H9 (cell line): ENCODE measurements at regions not wholly inside any gene's neighbourhood (a gene's known extent, or its start where the extent isn't known, plus 50 kb on each side); places are given as distances from the start of the nearest gene placed in this dataset.

ENCODE experiments used
- DNase-seq: peaks from one replicate; pipeline ENCODE4 v3.0.0-alpha.2; 2017
- H2AFZ ChIP-seq: one replicate; pipeline ENCODE4 v1.6.1; 2013; ENCODE audit warnings: mild to moderate bottlenecking, low read length, control low read depth, moderate library complexity
- H2AK5ac ChIP-seq: 2 replicates; pipeline ENCODE4 v1.6.1; 2013; ENCODE audit warnings: low read length, control low read depth, mixed read lengths; ENCODE audit not compliant: insufficient read length
- H2BK120ac ChIP-seq: one replicate; pipeline ENCODE4 v1.6.1; 2013; ENCODE audit warnings: low read depth, mild to moderate bottlenecking, low read length, control low read depth, inconsistent platforms; ENCODE audit not compliant: poor library complexity, severe bottlenecking
- H2BK12ac ChIP-seq: 2 replicates; pipeline ENCODE4 v1.6.1; 2013; ENCODE audit warnings: low read length, control low read depth, mixed read lengths, low read depth; ENCODE audit not compliant: insufficient read length
- H2BK15ac ChIP-seq: 2 replicates; pipeline ENCODE4 v1.6.1; 2013; ENCODE audit warnings: low read depth, low read length, control low read depth
- H2BK20ac ChIP-seq: one replicate; pipeline ENCODE4 v1.6.1; 2013; ENCODE audit warnings: low read depth, mild to moderate bottlenecking, low read length, control low read depth, inconsistent platforms; ENCODE audit not compliant: poor library complexity, severe bottlenecking
- H2BK5ac ChIP-seq: 2 replicates; pipeline ENCODE4 v1.6.1; 2013; ENCODE audit warnings: low read length, control low read depth, mixed read lengths; ENCODE audit not compliant: insufficient read length
- H3K14ac ChIP-seq: 2 replicates; pipeline ENCODE4 v1.6.1; 2013; ENCODE audit warnings: low read length, control low read depth; ENCODE audit not compliant: insufficient read depth
- H3K18ac ChIP-seq: 2 replicates; pipeline ENCODE4 v1.6.1; 2013; ENCODE audit warnings: low read depth, mild to moderate bottlenecking, mixed read lengths, low read length, control low read depth; ENCODE audit not compliant: insufficient read length
- H3K23ac ChIP-seq: 2 replicates; pipeline ENCODE4 v1.6.1; 2013; ENCODE audit warnings: low read length, control low read depth, mixed read lengths, low read depth; ENCODE audit not compliant: insufficient read length
- H3K23me2 ChIP-seq: 2 replicates; pipeline ENCODE4 v1.6.1; 2013; ENCODE audit warnings: low read depth, mild to moderate bottlenecking, mixed read lengths, low read length, control low read depth; ENCODE audit not compliant: insufficient read length, poor library complexity, severe bottlenecking
- H3K27ac ChIP-seq: 2 replicates; pipeline ENCODE4 v1.5.1; 2013; ENCODE audit warnings: low read length, control low read depth, mixed read lengths, low read depth; ENCODE audit not compliant: insufficient read length
- H3K27me3 ChIP-seq: 2 replicates; pipeline ENCODE4 v1.6.1; 2013; ENCODE audit warnings: low read length, control low read depth, inconsistent platforms; ENCODE audit not compliant: insufficient read depth
- H3K4ac ChIP-seq: 2 replicates; pipeline ENCODE4 v1.6.1; 2013; ENCODE audit warnings: low read depth, mild to moderate bottlenecking, control low read depth, inconsistent platforms, low read length, moderate library complexity
- H3K4me1 ChIP-seq: 2 replicates; pipeline ENCODE4 v1.6.1; 2013; ENCODE audit warnings: low read length, control low read depth, inconsistent platforms; ENCODE audit not compliant: insufficient read depth
- H3K4me2 ChIP-seq: 2 replicates; pipeline ENCODE4 v1.6.1; 2013; ENCODE audit warnings: low read length, control low read depth, mixed read lengths; ENCODE audit not compliant: insufficient read length, insufficient read depth
- H3K56ac ChIP-seq: 2 replicates; pipeline ENCODE4 v1.6.1; 2013; ENCODE audit warnings: low read depth, mild to moderate bottlenecking, mixed read lengths, low read length, control low read depth; ENCODE audit not compliant: insufficient read length
- H3K79me1 ChIP-seq: 2 replicates; pipeline ENCODE4 v1.6.1; 2013; ENCODE audit warnings: low read depth, mild to moderate bottlenecking, moderate library complexity, low read length, control low read depth, inconsistent platforms; ENCODE audit not compliant: insufficient read depth, poor library complexity, severe bottlenecking
- H3K79me2 ChIP-seq: 2 replicates; pipeline ENCODE4 v1.6.1; 2013; ENCODE audit warnings: low read length, control low read depth, inconsistent platforms; ENCODE audit not compliant: insufficient read depth
- H3K9ac ChIP-seq: 2 replicates; pipeline ENCODE4 v1.6.1; 2013; ENCODE audit warnings: low read length, control low read depth, mixed read lengths; ENCODE audit not compliant: insufficient read length; ENCODE audit errors: extremely low read depth
- H3K9me3 ChIP-seq: one replicate; pipeline ENCODE4 v1.6.1; 2013; ENCODE audit warnings: low read depth, low read length, inconsistent platforms; ENCODE audit not compliant: control insufficient read depth
- H3T11ph ChIP-seq: one replicate; pipeline ENCODE4 v1.6.1; 2013; ENCODE audit warnings: mild to moderate bottlenecking, low read length, control low read depth, inconsistent platforms
- H4K20me1 ChIP-seq: one replicate; pipeline ENCODE4 v1.6.1; 2013; ENCODE audit not compliant: control insufficient read depth, insufficient read length, insufficient read depth
- H4K5ac ChIP-seq: 2 replicates; pipeline ENCODE4 v1.6.1; 2013; ENCODE audit warnings: low read depth, mild to moderate bottlenecking, mixed read lengths, low read length, control low read depth; ENCODE audit not compliant: insufficient read length
- H4K8ac ChIP-seq: replicated peaks from 2 replicates; pipeline ENCODE4 v1.6.1; 2013; ENCODE audit warnings: low read length, control low read depth, mixed read lengths, low read depth; ENCODE audit not compliant: insufficient read length
- H4K91ac ChIP-seq: 2 replicates; pipeline ENCODE4 v1.6.1; 2013; ENCODE audit warnings: low read depth, mild to moderate bottlenecking, moderate library complexity, mixed read lengths, low read length, control low read depth; ENCODE audit not compliant: insufficient read length
- H3K27ac Mint-ChIP-seq, 3 experiments: 2 replicates in 2 of 3; 3 replicates in 1 of 3; pipeline ENCODE4 v1.8.0; 2020 to 2021; ENCODE audit warnings: mixed read lengths in 3 of 3, mild to moderate bottlenecking in 1 of 3, moderate library complexity in 1 of 3
- H3K27me3 Mint-ChIP-seq: 2 replicates; pipeline ENCODE4 v1.8.0; 2021; ENCODE audit warnings: low read depth, mild to moderate bottlenecking, moderate library complexity, mixed read lengths
- H3K36me3 Mint-ChIP-seq, 3 experiments: 2 replicates in 2 of 3; 3 replicates in 1 of 3; pipeline ENCODE4 v1.8.0; 2020 to 2021; ENCODE audit warnings: low read depth in 3 of 3, mixed read lengths in 3 of 3; ENCODE audit not compliant: insufficient read depth in 1 of 3
- H3K4me1 Mint-ChIP-seq, 2 experiments: 2 replicates each; pipeline ENCODE4 v1.8.0; 2020; ENCODE audit warnings: mixed read lengths in 2 of 2
- H3K4me3 Mint-ChIP-seq, 2 experiments: 2 replicates in 1 of 2; 3 replicates in 1 of 2; pipeline ENCODE4 v1.8.0; 2020 to 2021; ENCODE audit warnings: mild to moderate bottlenecking in 2 of 2, mixed read lengths in 2 of 2, moderate library complexity in 1 of 2
- H3K9me3 Mint-ChIP-seq, 2 experiments: 2 replicates in 1 of 2; 3 replicates in 1 of 2; pipeline ENCODE4 v1.8.0; 2020; ENCODE audit warnings: mild to moderate bottlenecking in 2 of 2, mixed read lengths in 2 of 2, moderate library complexity in 1 of 2
- WGBS: extraction: QIAGEN DNeasy Blood & Tissue Kit; methylation state at CpG from one replicate; pipeline ENCODE4 v1.1.7; 2013; ENCODE audit warnings: missing lambda C conversion rate, low lambda C conversion rate, mixed read lengths; ENCODE audit not compliant: insufficient read length; ENCODE audit errors: extremely low coverage; 5-methylcytosine and 5-hydroxymethylcytosine counted together
- TF ChIP-seq, protein P1 (sequence below): fragments of 200-600 bp; sonication (generic); conservative IDR thresholded peaks from 3 replicates; pipeline ENCODE4 v1.8.0; 2021; ENCODE audit warnings: antibody characterized with exemption, mild to moderate bottlenecking

GRCh38 chr2:48050711-48051110 is 144.4 kb upstream of the FBXO11 start:
- H3K27me3 Mint-ChIP-seq: 0 out of 2 replicates have a peak, but pooled peaks cover 2% of the 10 kb centered on the region
- no peak overlapping the region for H3K56ac ChIP-seq
- H3K4me1 ChIP-seq: peaks cover 8% of the 10 kb centered on the region; the same call in 1 of the 2 replicates
- TF ChIP-seq, protein P1, sequence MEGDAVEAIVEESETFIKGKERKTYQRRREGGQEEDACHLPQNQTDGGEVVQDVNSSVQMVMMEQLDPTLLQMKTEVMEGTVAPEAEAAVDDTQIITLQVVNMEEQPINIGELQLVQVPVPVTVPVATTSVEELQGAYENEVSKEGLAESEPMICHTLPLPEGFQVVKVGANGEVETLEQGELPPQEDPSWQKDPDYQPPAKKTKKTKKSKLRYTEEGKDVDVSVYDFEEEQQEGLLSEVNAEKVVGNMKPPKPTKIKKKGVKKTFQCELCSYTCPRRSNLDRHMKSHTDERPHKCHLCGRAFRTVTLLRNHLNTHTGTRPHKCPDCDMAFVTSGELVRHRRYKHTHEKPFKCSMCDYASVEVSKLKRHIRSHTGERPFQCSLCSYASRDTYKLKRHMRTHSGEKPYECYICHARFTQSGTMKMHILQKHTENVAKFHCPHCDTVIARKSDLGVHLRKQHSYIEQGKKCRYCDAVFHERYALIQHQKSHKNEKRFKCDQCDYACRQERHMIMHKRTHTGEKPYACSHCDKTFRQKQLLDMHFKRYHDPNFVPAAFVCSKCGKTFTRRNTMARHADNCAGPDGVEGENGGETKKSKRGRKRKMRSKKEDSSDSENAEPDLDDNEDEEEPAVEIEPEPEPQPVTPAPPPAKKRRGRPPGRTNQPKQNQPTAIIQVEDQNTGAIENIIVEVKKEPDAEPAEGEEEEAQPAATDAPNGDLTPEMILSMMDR: no peak
- no peak overlapping the region for H2BK5ac ChIP-seq
- peaks cover 35 to 38% of the 10 kb centered on the region in 2 experiments for H3K4me1 Mint-ChIP-seq
- no peak overlapping the region for H4K5ac ChIP-seq
- no peak overlapping the region for H3K4ac ChIP-seq
- no peak overlapping the region for H3K14ac ChIP-seq
- DNase-seq: no peak
- H3K4me2 ChIP-seq: no peak overlapping the region
- no peak overlapping the region for H3K4me3 Mint-ChIP-seq
- no peaks in the 10 kb centered on the region for H3K9me3 ChIP-seq
- H3K9me3 Mint-ChIP-seq: peaks cover 3 to 4% of the 10 kb centered on the region in 2 experiments
- no peak overlapping the region for H2AFZ ChIP-seq
- no peaks in the 10 kb centered on the region for H4K20me1 ChIP-seq
- H2BK20ac ChIP-seq: no peak overlapping the region
- no peak overlapping the region for H3T11ph ChIP-seq
- H3K27ac Mint-ChIP-seq: no peak overlapping the region
- no peaks in the 10 kb centered on the region for H3K23me2 ChIP-seq
- H2BK120ac ChIP-seq: no peak overlapping the region
- H3K27ac ChIP-seq: no peak overlapping the region
- H3K9ac ChIP-seq: no peak overlapping the region
- H3K23ac ChIP-seq: no peak overlapping the region
- H2AK5ac ChIP-seq: no peak overlapping the region
- no peaks in the 10 kb centered on the region for H3K27me3 ChIP-seq
- H3K79me2 ChIP-seq: no peaks in the 10 kb centered on the region
- H3K79me1 ChIP-seq: no peaks in the 10 kb centered on the region
- no peak overlapping the region for H2BK12ac ChIP-seq
- no CpG with 5 or more reads among the region's 5 CpGs for WGBS
- H4K8ac ChIP-seq: no peak overlapping the region
- no peak overlapping the region for H4K91ac ChIP-seq
- H2BK15ac ChIP-seq: no peak overlapping the region
- H3K18ac ChIP-seq: no peak overlapping the region
- H3K36me3 Mint-ChIP-seq: peaks cover 2 to 5% (median 3%) of the 10 kb centered on the region in 3 experiments; a peak in 5 of 7 replicates
